Endothelial cell of umbilical vein (primary cell): ENCODE measurements at regions not wholly inside any gene's neighbourhood (a gene's known extent, or its start where the extent isn't known, plus 50 kb on each side); places are given as distances from the start of the nearest gene placed in this dataset.

Source experiments
- BruUV-seq: library from RNA; stranded (reverse); fragments of 400-500 nt; replicated peaks from 2 replicates; lab custom pipeline; 2021; lab: Mats Ljungman, UMichigan
- CTCF ChIA-PET: fragments of 300-600, 350-600 bp; sonication (Branson Sonifier 250); formaldehyde crosslinking; loops from one replicate; lab custom pipeline; 2021; ENCODE audit warnings: antibody characterized with exemption, inconsistent platforms; lab: Charles Lee
- POLR2A ChIA-PET: fragments of 300-600, 350-600 bp; sonication (Branson Sonifier 250); formaldehyde crosslinking; loops from one replicate; lab custom pipeline; 2021; ENCODE audit warnings: antibody characterized with exemption, inconsistent platforms; lab: Charles Lee
- DNase-seq: peaks from one replicate; pipeline ENCODE4 v3.0.0-alpha.2; 2011; ENCODE audit warnings: low read depth, low spot score
- FAIRE-seq: peaks from 2 replicates; lab custom pipeline; 2011; peaks lifted over from hg19 to GRCh38; lab: Jason Lieb, UNC
- H2AFZ ChIP-seq: 2 replicates; pipeline ENCODE4 v1.6.0; 2012; ENCODE audit warnings: low read depth, low read length, control low read depth, inconsistent platforms
- H3K27ac ChIP-seq: 2 replicates; pipeline ENCODE4 v1.5.1; 2011; ENCODE audit warnings: low read depth, mild to moderate bottlenecking, control low read depth, low read length, moderate library complexity; ENCODE audit not compliant: insufficient read depth
- H3K27me3 ChIP-seq, 2 experiments: 2 replicates each; pipeline versions ENCODE4 v1.6.0 to v1.6.1; 2011; ENCODE audit warnings: low read length in 2 of 2, mixed read lengths in 1 of 2; ENCODE audit not compliant: control insufficient read depth in 2 of 2, insufficient read depth in 2 of 2
- H3K36me3 ChIP-seq, 2 experiments: 2 replicates in 1 of 2; 3 replicates in 1 of 2; pipeline ENCODE4 v1.5.1; 2011; ENCODE audit warnings: low read length in 2 of 2, mild to moderate bottlenecking in 1 of 2, moderate library complexity in 1 of 2; ENCODE audit not compliant: control insufficient read depth in 2 of 2, insufficient read depth in 2 of 2; ENCODE audit errors: extremely low read depth in 1 of 2
- H3K4me1 ChIP-seq: 3 replicates; pipeline ENCODE4 v1.5.1; 2011; ENCODE audit warnings: mild to moderate bottlenecking, low read length; ENCODE audit not compliant: control insufficient read depth, insufficient read depth; ENCODE audit errors: extremely low read depth
- H3K4me2 ChIP-seq: 2 replicates; pipeline ENCODE4 v1.6.1; 2011; ENCODE audit warnings: low read length, control low read depth, mixed read lengths; ENCODE audit not compliant: insufficient read depth
- H3K4me3 ChIP-seq, 3 experiments: fragments of 200-600 bp in 1 of 3; sonication (generic), shearing (Covaris generic) in 1 of 3; replicated peaks in 1 of 3; 2 replicates each; pipeline ENCODE4 v1.5.1; 2011 to 2016; ENCODE audit warnings: control low read depth in 3 of 3, low read length in 3 of 3, mild to moderate bottlenecking in 2 of 3, inconsistent platforms in 1 of 3, low read depth in 1 of 3, moderate library complexity in 1 of 3; ENCODE audit not compliant: insufficient read depth in 1 of 3
- H3K79me2 ChIP-seq: 2 replicates; pipeline ENCODE4 v1.6.0; 2012; ENCODE audit warnings: low read length, inconsistent platforms; ENCODE audit not compliant: control insufficient read depth, insufficient read depth
- H3K9ac ChIP-seq: replicated peaks from 2 replicates; pipeline ENCODE3; 2011; ENCODE audit warnings: low read length, control low read depth; ENCODE audit not compliant: insufficient read depth; ENCODE audit errors: extremely low read depth
- H3K9me1 ChIP-seq: replicated peaks from 3 replicates; pipeline ENCODE4 v1.6.0; 2011; ENCODE audit warnings: mild to moderate bottlenecking, low read length; ENCODE audit not compliant: control insufficient read depth, insufficient read depth; ENCODE audit errors: extremely low read depth
- H3K9me3 ChIP-seq: replicated peaks from 2 replicates; pipeline ENCODE4 v1.5.1; 2012; ENCODE audit warnings: low read length, inconsistent platforms; ENCODE audit not compliant: control insufficient read depth, insufficient read depth
- H4K20me1 ChIP-seq: replicated peaks from 2 replicates; pipeline ENCODE3; 2011; ENCODE audit warnings: mild to moderate bottlenecking, low read length; ENCODE audit not compliant: control insufficient read depth, insufficient read depth; ENCODE audit errors: extremely low read depth
- CTCF ChIP-seq, 2 donors: IDR thresholded peaks; 1 replicate in 1 of 2; 2 replicates in 1 of 2; pipeline ENCODE4 v1.5.1; 2011; ENCODE audit warnings: low read length in 2 of 2, mild to moderate bottlenecking in 2 of 2, moderate library complexity in 2 of 2, control low read depth in 1 of 2, inconsistent platforms in 1 of 2, low read depth in 1 of 2; ENCODE audit not compliant: insufficient read depth in 1 of 2; ENCODE audit errors: extremely low read depth in 1 of 2
- EZH2 ChIP-seq: IDR thresholded peaks from 2 replicates; pipeline ENCODE4 v1.6.1; 2012; ENCODE audit warnings: borderline replicate concordance, low read depth, mild to moderate bottlenecking, moderate library complexity, low read length, inconsistent platforms; ENCODE audit not compliant: severe bottlenecking
- FOS ChIP-seq: IDR thresholded peaks from 2 replicates; pipeline ENCODE4 v1.6.1; 2011; ENCODE audit warnings: mild to moderate bottlenecking, low read length, moderate library complexity, borderline replicate concordance; ENCODE audit not compliant: insufficient read depth
- GATA2 ChIP-seq: IDR thresholded peaks from 2 replicates; pipeline ENCODE4 v1.7.0; 2011; ENCODE audit warnings: low read depth, mild to moderate bottlenecking, moderate library complexity, mixed read lengths, low read length; ENCODE audit not compliant: insufficient read length, insufficient read depth
- JUN ChIP-seq: IDR thresholded peaks from 2 replicates; pipeline ENCODE4 v1.6.1; 2011; ENCODE audit warnings: borderline replicate concordance, low read depth; ENCODE audit not compliant: insufficient read length, insufficient read depth
- MYC ChIP-seq: IDR thresholded peaks from one replicate; pipeline ENCODE4 v1.6.1; 2011; ENCODE audit warnings: mild to moderate bottlenecking, low read depth, low read length
- POLR2A ChIP-seq: IDR thresholded peaks from 2 replicates; pipeline ENCODE4 v1.6.1; 2012; ENCODE audit warnings: low read depth, mild to moderate bottlenecking, control low read depth, low read length
- POLR2AphosphoS5 ChIP-seq: IDR thresholded peaks from 2 replicates; pipeline ENCODE4 v1.6.1; 2012; ENCODE audit warnings: low read depth, mild to moderate bottlenecking, control low read depth, low read length, moderate library complexity; ENCODE audit not compliant: insufficient read depth
- dilution Hi-C: fragments of 300-500 bp; cut with MboI; formaldehyde crosslinking; loops from one replicate; pipeline ENCODE4 v1.15.0; 2019; ENCODE audit warnings: low sequenced_read_pairs; ENCODE audit not compliant: extremely low pct_ligation_motif_present
- intact Hi-C: fragments of 100-400 bp; cut with micrococcal nuclease; formaldehyde crosslinking; loops from one replicate; pipeline ENCODE4 v1.10.0; 2022
- TF ChIP-seq, protein P1 (sequence below): IDR thresholded peaks from 2 replicates; pipeline ENCODE4 v1.6.1; 2011; ENCODE audit not compliant: insufficient read depth, insufficient read length

DNA sequence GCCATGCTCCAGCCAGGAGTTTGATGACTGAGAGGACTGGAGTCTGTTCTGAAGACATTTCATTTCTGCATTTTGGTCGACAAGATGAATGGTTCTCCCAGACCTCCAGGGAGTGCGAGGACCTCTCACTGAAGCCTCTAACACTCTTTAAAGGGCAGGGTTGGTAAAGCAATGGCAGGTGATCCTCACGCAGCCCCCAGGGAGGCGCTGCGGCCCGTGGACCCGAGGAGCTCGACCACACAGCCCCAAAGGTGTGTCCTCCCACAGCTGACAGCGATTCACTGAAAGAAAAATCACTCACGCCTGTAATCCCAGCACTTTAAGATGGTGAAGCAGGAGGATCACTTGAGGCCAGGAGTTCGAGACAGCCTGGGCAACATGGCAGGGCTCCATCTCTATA is 183.8 kb upstream of the SFSWAP start:
- BruUV-seq = no TSS peak
- dilution Hi-C loops = no loop called here
- FAIRE-seq = no peak

More for the DNA sequence above, 183.8 kb upstream of the SFSWAP start:
- Histone ChIP-seq H3K4me2 (no peak overlapping the region), H2AFZ (no peak overlapping the region), H3K9me3 (no peaks in the 10 kb centered on the region), H3K9ac (no peak overlapping the region), H4K20me1 (no peaks in the 10 kb centered on the region), H3K9me1 (no peaks in the 10 kb centered on the region), H3K27me3 (no peaks in the 10 kb centered on the region), H3K27ac (no peak overlapping the region), H3K4me3 (no peak overlapping the region), H3K4me1 (no peaks in the 10 kb centered on the region), H3K79me2 (no peaks in the 10 kb centered on the region), H3K36me3 (no peaks in the 10 kb centered on the region)
- intact Hi-C loops = no loop called here
- ChIA-PET POLR2A (no interaction called here), CTCF (no interaction called here)
- no peak for DNase-seq
- TF ChIP-seq EZH2 (no peak), JUN (no peak), FOS (no peak), POLR2AphosphoS5 (no peak), CTCF (IDR thresholded peaks at IDR 0.05; ENCODE audit: extremely low read depth in 1 of 2, insufficient read depth in 1 of 2, low read depth in 1 of 2, low read length in 2 of 2) (no peak), GATA2 (no peak), POLR2A (no peak), MYC (no peak)
- TF ChIP-seq, protein P1, sequence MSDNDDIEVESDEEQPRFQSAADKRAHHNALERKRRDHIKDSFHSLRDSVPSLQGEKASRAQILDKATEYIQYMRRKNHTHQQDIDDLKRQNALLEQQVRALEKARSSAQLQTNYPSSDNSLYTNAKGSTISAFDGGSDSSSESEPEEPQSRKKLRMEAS = no peak
